ENCODE measurements at regions not wholly inside any gene's neighbourhood (a gene's known extent, or its start where the extent isn't known, plus 50 kb on each side); places are given as distances from the start of the nearest gene placed in this dataset.

GRCh38 chr6:164579035-164579434, 730.4 kb downstream of the C6orf118 start:
- Mint-ChIP-seq H3K4me3 (no peak overlapping the region), H3K27ac (no peak overlapping the region), H3K36me3 (ENCODE audit: insufficient read depth in 1 of 3, low read depth in 3 of 3) (peaks cover 20 to 44% (median 39%) of the 10 kb centered on the region in 3 experiments), H3K4me1 (no peaks in the 10 kb centered on the region), H3K27me3 (ENCODE audit: low read depth) (no peaks in the 10 kb centered on the region; the same call in 1 of the 2 replicates), H3K9me3 (peaks cover 28 to 41% of the 10 kb centered on the region in 2 experiments)
- H3K23ac ChIP-seq (ENCODE audit: insufficient read length, low read depth, low read length), result no peak overlapping the region
- H3K79me1 ChIP-seq (ENCODE audit: insufficient read depth, low read depth, low read length, poor library complexity, severe bottlenecking), result no peaks in the 10 kb centered on the region
- no peaks in the 10 kb centered on the region for H4K20me1 ChIP-seq (ENCODE audit: control insufficient read depth, insufficient read depth, insufficient read length)
- no peaks in the 10 kb centered on the region for H3K4me1 ChIP-seq (ENCODE audit: insufficient read depth, low read length)
- H3K27me3 ChIP-seq (ENCODE audit: insufficient read depth, low read length), result no peaks in the 10 kb centered on the region; the same call in 1 of the 2 replicates
- no peak overlapping the region for H4K91ac ChIP-seq (ENCODE audit: insufficient read length, low read depth, low read length)
- no peaks in the 10 kb centered on the region for H3K23me2 ChIP-seq (ENCODE audit: insufficient read length, low read depth, low read length, poor library complexity, severe bottlenecking)
- TF ChIP-seq CTCF (conservative IDR thresholded peaks at IDR 0.05), result no peak
- H4K5ac ChIP-seq (ENCODE audit: insufficient read length, low read depth, low read length), result no peak overlapping the region
- H2BK15ac ChIP-seq (ENCODE audit: low read depth, low read length), result no peak overlapping the region
- no peak overlapping the region for H3K4me2 ChIP-seq (ENCODE audit: insufficient read depth, insufficient read length, low read length)
- no peak overlapping the region for H3K4ac ChIP-seq (ENCODE audit: low read depth, low read length)
- H3K18ac ChIP-seq (ENCODE audit: insufficient read length, low read depth, low read length), result no peak overlapping the region
- no peak overlapping the region for H2AK5ac ChIP-seq (ENCODE audit: insufficient read length, low read length)
- H3K27ac ChIP-seq (ENCODE audit: insufficient read length, low read depth, low read length), result no peak overlapping the region
- WGBS (ENCODE audit: extremely low coverage, insufficient read length, low lambda C conversion rate), result no CpG with 5 or more reads among the region's 3 CpGs
- no peak overlapping the region for H2BK5ac ChIP-seq (ENCODE audit: insufficient read length, low read length)
- no peak overlapping the region for H2BK20ac ChIP-seq (ENCODE audit: low read depth, low read length, poor library complexity, severe bottlenecking)
- H3K79me2 ChIP-seq (ENCODE audit: insufficient read depth, low read length), result no peaks in the 10 kb centered on the region
- H3K9me3 ChIP-seq (ENCODE audit: control insufficient read depth, low read depth, low read length), result peaks cover 13% of the 10 kb centered on the region
- H4K8ac ChIP-seq (replicated peaks; ENCODE audit: insufficient read length, low read depth, low read length), result no peak overlapping the region
- H3K56ac ChIP-seq (ENCODE audit: insufficient read length, low read depth, low read length), result no peak overlapping the region
- no peak overlapping the region for H3K14ac ChIP-seq (ENCODE audit: insufficient read depth, low read length)
- no peak overlapping the region for H2BK120ac ChIP-seq (ENCODE audit: low read depth, low read length, poor library complexity, severe bottlenecking)
- no peak overlapping the region for H2BK12ac ChIP-seq (ENCODE audit: insufficient read length, low read depth, low read length)
- DNase-seq, result no peak
- H3K9ac ChIP-seq (ENCODE audit: extremely low read depth, insufficient read length, low read length), result no peak overlapping the region
- no peak overlapping the region for H2AFZ ChIP-seq (ENCODE audit: low read length)
- no peak overlapping the region for H3T11ph ChIP-seq (ENCODE audit: low read length)

All from H9 (cell line).